ENCODE measurements at regions not wholly inside any gene's neighbourhood (a gene's known extent, or its start where the extent isn't known, plus 50 kb on each side); places are given as distances from the start of the nearest gene placed in this dataset.

DNA sequence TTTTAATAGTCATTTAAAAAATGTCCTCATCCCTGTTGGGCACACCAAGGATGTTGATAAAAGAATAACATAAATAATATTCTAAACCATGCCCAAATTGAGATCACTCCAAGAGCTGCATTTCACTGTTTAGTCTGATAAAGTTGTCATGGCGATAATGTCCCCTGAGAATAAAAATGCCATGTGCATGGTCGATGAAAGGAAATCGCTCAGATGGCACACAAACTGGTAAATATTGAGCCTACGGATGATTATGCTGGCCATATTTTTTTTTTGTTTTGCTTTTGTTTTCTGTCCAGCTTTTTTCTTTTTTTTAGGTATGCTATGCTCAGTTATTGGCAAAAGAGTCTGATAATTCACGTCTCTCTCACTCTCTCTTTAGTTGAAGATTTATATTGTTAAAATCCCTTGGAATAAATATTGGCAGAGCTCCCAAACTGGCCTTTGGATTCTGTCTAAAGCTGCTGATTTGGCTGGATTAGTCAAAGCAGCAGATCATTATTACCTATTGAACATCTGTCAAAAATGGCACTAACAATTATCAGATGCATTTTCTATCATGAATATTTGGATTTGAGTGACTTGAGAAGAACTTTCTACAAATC is 643.8 kb downstream of the SQOR start:
- H3K4me3 ChIP-seq (ENCODE audit: low read depth, low read length) = no peak overlapping the region
- DNase-seq (ENCODE audit: low read depth, low spot score) = no peak
- TF ChIP-seq, protein P1, sequence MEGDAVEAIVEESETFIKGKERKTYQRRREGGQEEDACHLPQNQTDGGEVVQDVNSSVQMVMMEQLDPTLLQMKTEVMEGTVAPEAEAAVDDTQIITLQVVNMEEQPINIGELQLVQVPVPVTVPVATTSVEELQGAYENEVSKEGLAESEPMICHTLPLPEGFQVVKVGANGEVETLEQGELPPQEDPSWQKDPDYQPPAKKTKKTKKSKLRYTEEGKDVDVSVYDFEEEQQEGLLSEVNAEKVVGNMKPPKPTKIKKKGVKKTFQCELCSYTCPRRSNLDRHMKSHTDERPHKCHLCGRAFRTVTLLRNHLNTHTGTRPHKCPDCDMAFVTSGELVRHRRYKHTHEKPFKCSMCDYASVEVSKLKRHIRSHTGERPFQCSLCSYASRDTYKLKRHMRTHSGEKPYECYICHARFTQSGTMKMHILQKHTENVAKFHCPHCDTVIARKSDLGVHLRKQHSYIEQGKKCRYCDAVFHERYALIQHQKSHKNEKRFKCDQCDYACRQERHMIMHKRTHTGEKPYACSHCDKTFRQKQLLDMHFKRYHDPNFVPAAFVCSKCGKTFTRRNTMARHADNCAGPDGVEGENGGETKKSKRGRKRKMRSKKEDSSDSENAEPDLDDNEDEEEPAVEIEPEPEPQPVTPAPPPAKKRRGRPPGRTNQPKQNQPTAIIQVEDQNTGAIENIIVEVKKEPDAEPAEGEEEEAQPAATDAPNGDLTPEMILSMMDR (IDR thresholded peaks at IDR 0.05; ENCODE audit: low read depth, low read length) = no peak
- in situ Hi-C loops (cut with HindIII; ENCODE audit: low sequenced_read_pairs) = no loop called here

DNA sequence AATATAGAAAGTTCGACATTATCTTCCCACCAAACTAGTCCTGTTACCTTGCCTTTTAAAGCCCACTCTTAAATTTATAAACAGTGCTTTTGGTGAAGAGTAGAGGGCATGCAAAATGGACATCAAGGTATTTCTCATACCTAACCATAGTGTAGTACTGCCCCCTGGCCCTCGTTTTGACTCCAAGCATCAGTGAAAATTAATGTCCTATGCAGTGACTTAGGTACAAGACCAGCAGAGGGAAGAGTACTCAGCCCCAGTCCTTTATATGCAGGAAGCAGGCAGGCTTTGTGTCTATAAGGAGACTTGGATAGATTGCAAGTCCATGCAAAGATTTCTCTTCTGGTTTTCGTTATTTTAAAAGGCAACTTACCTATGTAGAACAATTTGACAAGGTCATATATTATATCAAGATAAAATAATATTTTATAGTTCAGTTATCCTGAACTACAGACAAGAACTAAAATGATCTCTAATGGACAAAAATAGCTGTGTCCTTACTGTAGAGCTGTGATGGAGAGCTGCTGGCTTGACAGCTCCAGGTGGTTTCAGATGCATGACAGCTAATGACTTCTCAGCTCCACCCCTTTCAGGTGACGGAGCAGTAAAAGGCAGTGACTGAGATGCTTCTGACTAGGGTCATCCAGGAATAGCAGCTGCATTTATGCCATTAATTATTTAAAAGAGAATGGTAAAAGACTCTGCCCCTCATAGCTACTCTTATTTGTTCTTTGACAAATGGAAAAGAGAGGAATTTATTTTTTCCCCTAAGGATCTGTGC is 646.1 kb downstream of the SQOR start:
- TF ChIP-seq, protein P1 (IDR thresholded peaks at IDR 0.05; ENCODE audit: low read depth, low read length) = no peak
- in situ Hi-C loops (cut with HindIII; ENCODE audit: low sequenced_read_pairs) = no loop called here
- H3K4me3 ChIP-seq (ENCODE audit: low read depth, low read length) = no peak overlapping the region
- no peak for DNase-seq (ENCODE audit: low read depth, low spot score)

DNA sequence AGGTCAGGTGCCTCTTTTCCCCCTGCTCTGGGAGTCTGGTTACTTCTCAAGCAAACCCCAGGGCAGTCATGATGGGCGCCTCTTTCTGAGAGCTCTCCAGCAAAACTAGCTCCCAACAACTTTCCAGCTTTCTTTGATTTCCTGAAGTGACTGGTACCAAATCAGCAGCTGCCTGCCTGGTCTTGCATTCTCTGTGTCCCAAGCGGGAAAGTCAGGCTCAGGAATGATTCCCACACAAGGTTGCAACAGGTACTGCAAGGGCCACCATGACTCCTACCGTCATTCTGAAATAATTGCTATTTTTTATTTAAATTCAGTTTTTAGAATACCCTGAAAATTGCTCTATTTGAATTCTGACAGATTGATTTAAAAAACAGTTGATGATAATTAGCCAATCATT is 658.7 kb downstream of the SQOR start:
- TF ChIP-seq, protein P1 (IDR thresholded peaks at IDR 0.05; ENCODE audit: low read depth, low read length) = no peak

DNA sequence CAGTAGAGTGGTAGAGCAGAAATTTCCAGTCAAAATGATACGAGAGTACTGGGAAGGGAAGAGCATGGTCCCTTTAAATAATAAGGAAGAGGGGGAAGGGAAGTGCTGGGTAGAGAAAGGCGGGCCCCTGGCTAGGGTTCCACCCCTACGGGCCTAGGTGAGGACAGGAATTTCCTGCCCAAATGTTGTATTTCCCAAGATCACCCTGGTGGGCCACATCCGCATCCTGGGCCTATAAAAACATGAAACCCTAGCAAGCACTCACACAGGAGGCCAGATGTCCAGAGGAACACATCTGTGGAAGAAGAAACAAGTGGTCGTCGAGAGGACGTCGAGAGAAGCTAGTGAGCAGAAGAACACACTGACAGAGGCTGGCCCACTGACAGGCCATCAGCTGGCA is 661.2 kb downstream of the SQOR start:
- no peak overlapping the region for H3K4me3 ChIP-seq (ENCODE audit: low read depth, low read length)
- no peak for DNase-seq (ENCODE audit: low read depth, low spot score)
- in situ Hi-C loops (cut with HindIII; ENCODE audit: low sequenced_read_pairs) = no loop called here
- TF ChIP-seq, protein P1 (IDR thresholded peaks at IDR 0.05; ENCODE audit: low read depth, low read length) = no peak

More for the DNA sequence above, 658.7 kb downstream of the SQOR start:
- no peak overlapping the region for H3K4me3 ChIP-seq (ENCODE audit: low read depth, low read length)
- DNase-seq (ENCODE audit: low read depth, low spot score) = no peak
- in situ Hi-C loops (cut with HindIII; ENCODE audit: low sequenced_read_pairs) = no loop called here

DNA sequence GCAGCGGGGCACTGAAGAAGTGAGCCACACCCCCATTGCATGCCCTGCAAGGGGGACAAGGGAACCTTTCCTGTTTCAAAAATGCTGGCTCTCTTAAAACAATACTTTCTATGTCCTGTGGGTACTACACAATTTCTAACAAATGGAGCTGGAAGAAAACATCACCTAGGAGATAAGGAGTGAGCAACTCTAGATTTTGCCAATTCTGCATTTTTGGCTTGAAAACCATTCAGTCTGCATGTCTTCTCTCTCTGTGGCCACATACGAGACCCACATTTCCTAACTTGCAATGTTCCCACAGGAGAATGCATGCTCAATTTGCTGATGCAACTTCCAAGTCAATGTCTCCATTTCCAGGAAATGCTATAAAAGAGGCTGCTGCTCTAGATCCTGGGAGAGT is 662.0 kb downstream of the SQOR start:
- no peak for DNase-seq (ENCODE audit: low read depth, low spot score)
- in situ Hi-C loops (cut with HindIII; ENCODE audit: low sequenced_read_pairs) = no loop called here
- TF ChIP-seq, protein P1 (IDR thresholded peaks at IDR 0.05; ENCODE audit: low read depth, low read length) = no peak
- H3K4me3 ChIP-seq (ENCODE audit: low read depth, low read length) = no peak overlapping the region

DNA sequence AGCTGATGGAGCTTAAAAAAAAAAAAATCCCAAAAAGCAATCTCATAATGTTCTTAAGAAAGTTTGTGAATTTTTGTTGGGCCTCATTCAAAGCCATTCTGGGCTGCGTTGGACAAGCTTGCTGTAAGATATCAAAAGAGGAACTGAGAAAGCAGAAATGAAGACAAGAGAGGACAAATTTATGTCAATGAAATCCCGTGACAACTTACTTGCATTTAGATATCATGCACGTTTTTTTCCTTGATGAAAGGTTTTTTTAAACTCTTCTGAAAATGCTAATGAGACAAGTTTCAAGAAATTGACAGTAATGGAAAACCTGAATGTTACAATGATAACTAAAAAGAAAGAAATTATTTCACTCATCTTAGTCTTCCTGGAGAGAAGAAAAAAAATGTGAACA is 662.9 kb downstream of the SQOR start:
- DNase-seq (ENCODE audit: low read depth, low spot score) = no peak
- in situ Hi-C loops (cut with HindIII; ENCODE audit: low sequenced_read_pairs) = no loop called here
- no peak overlapping the region for H3K4me3 ChIP-seq (ENCODE audit: low read depth, low read length)
- TF ChIP-seq, protein P1 (IDR thresholded peaks at IDR 0.05; ENCODE audit: low read depth, low read length) = no peak
